HG02970 (cell line): ENCODE measurements at regions not wholly inside any gene's neighbourhood (a gene's known extent, or its start where the extent isn't known, plus 50 kb on each side); places are given as distances from the start of the nearest gene placed in this dataset.

Experiments used
- ATAC-seq: cut with Tn5 transposase; IDR thresholded peaks from one replicate; pipeline ENCODE4 v1.9.1; 2021; ENCODE audit warnings: mild to moderate bottlenecking, moderate library complexity, moderate number of reproducible peaks; ENCODE audit not compliant: unreplicated experiment, low FRiP score

DNA sequence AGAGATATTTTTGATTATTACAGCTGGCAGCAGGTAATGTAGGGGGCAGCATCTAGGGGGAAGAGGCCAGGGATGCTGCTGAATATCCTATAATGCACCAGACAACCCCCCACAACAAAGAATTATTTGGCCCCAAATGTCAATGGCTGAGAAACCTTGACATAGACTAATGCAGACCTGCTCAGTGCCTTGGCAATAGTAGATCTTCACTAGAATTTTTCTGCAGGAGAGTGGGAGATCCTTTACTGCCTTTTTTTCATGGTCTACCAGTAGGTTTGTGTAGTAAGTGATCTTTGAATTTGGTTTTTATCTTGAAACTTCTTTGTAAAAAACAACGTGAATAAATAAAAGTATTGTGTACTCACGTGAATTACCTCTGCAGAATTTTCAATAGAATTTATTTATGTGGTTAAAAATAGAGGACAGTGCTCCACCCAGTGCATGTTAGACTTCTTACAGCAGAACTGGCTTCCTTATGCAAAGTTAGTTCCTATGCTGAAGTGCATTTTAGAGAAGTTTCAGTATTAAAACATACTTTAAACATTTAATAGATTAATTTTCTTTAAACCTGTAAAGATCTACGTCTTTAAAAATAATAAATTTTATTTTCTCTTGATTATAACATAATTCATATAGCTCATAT, 199.6 kb upstream of the HDAC9 start:
- ATAC-seq: no peak

DNA sequence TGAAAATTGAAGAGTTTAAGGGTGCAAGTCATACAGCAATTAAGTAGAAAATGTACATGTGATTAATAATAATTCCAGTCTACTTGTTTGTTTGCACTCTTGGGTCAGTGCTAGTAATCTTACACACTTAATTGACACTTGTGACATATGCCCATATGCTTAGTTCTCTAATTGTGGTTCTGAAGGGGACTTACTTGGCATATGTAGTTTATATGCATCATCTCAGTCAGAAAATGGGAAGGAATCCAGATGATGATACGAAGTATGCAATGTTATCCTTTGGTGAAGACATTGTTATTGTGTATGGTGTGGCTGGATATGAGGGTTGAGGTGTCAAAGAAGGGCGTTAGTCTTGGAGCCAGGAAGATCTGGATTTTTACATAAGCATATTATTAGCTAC, 193.5 kb upstream of the HDAC9 start:
- no peak for ATAC-seq

DNA sequence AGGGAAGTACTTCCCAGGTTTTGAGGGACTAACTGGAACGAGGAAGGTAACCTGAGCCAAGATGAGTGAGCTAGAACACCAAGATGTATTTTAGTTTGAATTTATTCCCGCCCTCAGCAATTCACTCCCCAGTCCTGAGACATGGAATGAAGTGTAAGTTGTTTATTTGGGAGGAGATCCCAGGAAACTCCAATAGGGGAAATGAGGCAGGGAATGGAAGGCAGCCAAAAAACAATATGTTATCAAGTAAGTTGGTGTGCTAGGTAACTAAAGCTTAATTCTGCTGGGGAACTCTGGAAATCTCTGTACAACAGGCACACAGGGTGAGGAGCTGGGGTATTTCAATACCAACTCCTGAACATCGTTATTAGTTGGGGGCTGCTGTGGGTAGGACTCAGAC, 189.7 kb upstream of the HDAC9 start:
- ATAC-seq: no peak

DNA sequence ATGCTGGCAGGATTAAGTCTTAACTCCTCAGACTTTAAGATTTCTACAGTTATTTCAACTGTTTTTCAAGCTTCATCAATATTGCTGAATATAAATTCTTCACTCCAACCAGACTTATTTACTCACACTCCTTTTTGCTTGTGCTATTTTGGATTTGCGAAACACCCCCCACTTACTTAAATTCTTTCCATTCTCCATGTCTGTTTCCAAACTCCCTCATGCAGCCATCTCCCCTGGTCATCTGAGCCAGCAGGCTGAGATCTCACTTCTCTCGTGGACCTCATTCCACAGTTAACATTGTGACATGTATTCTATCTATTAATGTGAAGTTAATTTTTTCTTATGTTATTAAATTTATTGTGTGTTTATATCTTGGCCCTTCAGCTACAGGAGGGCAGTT, 188.9 kb upstream of the HDAC9 start:
- no peak for ATAC-seq

DNA sequence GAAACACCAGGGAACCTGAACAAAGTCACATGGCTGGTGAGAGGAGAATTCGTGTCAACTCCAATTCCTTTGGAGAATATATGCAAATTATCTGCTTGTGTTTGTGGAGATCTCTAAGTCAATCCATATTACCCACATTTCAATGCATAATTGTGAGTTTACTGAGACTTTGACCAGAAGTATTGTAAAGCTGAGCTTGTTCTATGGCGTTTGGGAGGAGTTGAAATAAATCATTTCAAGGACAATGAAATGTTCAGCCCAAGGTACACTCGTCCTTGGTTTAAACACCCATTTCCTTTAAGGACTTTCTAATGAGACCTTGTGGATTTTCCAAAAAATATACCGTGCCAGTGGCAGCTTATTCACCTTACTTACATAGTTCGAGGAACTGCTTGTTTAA, 186.6 kb upstream of the HDAC9 start:
- ATAC-seq: no peak

DNA sequence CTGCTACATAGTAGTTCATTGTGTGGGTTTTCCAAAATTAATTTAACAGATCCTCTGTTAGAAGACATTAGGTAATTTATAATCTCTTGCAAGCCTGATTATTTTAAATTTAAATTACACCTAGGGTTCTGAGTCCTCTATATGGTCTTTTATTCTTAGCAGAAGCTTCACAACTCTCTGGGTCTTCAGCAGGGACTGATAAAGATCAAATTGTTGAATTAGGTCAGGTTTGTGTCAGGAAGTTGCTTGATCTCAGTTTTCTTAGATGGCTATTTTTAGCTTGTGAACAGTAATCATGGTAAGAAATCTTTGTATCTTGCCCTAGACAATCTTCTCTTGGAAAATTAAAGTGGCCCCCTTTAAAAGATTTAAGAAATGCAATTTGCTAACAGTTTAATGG, 183.1 kb upstream of the HDAC9 start:
- no peak for ATAC-seq

DNA sequence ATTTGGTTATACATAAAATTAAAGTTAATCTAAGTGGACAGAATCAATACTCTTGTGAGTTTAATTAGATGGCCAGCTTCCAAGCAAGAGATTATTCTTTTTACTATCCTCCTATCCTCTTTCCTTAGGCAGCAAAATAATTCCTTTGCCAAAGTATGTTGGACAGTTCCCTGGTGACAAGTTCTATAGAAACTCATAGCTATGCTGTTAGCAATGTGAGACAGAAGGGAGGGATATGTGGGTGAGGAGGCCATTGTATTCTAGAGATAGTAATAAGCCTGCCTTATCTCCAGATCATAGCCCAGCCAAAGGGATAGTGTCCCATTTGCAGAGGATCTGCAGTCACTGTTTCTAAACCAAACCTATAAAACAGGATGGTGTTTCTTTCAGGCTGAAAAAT, 181.6 kb upstream of the HDAC9 start:
- ATAC-seq: no peak

DNA sequence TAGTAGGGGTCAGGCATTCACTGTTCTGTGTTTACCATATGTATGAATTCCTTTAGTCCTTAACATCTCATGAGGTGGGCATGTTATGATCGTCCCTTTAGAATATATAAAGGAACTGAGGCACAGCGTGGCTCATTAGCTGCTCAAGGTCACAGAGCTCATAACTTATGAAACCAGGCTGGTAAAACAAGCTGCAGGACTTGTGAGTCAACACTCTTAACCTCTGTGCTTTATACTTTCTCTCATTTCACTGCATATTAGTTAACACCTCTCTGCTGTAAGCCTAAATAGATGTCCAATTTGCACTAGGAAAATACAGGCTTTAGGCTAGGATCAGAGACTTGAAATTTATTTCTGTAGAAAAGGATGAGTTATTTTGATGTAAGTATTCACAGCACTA, 180.3 kb upstream of the HDAC9 start:
- no peak for ATAC-seq

DNA sequence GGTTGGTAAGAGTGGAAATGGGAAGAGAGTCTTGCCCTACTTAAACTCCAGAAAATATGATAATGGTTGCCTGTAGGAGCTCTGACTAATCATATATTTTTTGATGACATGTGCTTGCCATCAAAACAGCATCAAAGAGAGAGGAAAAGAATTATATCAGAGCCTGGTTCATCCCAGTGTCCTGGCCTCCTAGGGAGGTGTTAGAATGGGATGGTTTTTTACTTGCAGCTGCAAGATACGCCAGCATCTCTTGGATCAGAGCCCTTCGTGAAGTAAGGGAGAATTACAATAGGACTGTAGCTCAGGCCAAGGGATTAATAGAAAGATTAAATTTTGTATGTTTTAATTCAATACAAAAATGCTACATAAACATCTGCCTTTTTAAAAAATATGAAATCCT, 177.6 kb upstream of the HDAC9 start:
- ATAC-seq: no peak

DNA sequence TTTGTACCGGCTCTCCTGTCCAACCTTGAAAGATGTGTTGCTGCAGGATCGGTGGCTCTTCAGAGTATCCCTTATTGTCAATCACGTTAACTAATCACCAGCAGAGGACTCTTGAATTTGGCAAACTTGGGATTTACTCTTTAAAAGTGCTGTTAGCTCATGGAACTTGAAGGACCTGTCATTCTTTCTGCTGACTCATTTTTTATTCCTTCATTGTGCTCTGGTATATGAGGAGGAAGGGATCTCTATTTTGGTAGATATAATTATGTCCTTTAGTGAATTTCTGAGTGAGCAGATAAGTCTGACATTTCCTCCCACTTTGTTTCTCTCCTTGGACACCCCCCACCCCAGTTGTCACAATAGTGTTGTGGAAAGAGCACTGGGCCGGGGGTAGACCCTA, 175.1 kb upstream of the HDAC9 start:
- ATAC-seq: no peak

DNA sequence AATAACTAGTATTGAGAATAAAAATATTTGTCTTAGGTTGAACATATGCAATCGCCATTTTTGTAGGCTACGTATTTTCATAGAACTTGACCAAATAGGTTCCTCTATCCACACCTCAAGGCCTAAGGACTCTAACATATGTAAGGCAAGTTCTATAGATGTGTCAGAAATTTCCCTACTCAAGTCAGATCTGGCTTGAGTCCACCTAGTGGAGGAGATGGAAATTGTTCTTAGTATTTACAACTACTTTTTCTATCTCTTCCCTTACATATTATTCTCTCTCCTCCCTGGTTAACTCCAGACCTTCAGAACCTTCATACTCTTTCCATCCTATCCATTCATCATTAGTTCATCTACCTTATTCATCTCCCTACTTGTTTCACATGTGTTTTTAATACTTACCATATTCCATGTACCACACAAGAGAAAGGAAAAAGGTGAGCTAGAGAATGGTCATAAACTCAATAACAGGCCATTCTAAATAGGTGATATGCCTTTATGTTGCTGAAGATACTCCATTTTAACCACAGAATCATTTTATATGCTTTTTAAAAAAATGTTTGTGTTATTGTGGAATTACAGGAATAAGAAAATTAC, 174.5 kb upstream of the HDAC9 start:
- no peak for ATAC-seq

DNA sequence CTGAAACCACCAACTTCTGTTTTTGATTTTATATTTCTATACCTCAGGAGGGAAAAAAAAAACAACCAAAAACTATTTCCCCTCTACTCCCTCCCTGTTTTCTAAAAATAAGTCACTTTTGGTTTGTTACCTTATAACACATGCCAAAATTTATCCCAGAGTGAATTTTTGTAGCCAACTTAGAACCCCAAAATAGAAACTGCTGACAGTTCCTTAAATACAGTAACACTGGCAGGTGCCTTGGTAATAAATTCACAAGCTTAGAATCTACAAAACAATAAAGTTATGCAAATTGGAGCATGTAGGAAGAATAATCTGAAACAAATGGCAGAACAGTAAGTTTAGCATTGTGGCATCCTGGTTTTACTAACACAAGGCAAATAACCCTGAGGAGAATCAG, 165.0 kb upstream of the HDAC9 start:
- ATAC-seq: no peak

DNA sequence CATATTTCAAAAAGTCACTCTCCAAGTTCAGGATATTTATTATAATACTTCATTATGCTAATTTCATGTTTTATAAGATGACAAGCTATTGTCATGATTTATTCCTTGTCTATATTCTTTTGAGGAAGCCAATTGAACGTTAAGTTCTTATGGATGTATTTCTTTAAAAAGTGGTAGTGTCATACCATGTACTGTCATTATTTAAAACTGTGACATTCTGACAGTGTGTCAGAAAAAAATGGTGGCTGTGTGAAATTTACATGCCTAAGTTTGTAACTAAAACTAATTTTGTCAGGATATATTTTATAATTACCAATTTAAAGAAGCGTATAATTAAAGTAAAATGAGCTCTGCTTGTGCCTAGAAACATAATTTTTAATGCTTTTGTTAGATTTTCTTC, 158.9 kb upstream of the HDAC9 start:
- ATAC-seq: no peak

DNA sequence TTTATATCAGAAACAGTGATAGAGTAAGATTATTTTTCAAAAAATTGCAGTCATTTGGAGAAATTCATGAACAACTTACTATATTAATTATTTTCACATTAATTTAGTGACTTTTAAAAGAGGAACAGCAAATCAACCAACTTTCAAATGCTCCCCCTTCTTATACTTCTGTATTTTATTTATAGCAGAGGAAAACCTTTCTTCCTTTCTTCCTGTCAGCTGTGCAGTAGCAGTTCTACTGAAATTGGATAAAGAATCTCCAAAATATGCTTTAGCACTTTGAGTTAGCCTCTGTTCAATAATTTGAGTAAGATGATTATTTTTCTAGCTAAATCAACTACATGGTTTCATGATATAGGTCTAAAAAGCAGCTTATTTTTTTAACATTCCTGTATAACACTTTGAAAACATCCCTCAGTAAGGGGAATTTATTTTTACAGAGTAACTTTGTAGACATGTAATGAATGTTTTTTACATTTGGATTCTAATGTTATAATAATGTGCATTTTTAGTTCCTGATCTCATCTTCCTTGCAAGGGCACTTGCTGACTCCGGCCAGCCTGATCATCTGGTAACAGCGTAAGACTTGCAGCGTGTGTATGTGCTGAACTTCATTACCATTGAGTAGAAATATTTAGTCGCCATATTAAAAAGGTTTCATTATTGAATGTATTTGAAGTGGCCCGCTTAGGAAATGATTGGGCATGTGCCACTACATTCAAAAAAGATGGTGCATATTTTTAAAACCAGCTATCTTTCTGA, 158.3 kb upstream of the HDAC9 start:
- no peak for ATAC-seq

DNA sequence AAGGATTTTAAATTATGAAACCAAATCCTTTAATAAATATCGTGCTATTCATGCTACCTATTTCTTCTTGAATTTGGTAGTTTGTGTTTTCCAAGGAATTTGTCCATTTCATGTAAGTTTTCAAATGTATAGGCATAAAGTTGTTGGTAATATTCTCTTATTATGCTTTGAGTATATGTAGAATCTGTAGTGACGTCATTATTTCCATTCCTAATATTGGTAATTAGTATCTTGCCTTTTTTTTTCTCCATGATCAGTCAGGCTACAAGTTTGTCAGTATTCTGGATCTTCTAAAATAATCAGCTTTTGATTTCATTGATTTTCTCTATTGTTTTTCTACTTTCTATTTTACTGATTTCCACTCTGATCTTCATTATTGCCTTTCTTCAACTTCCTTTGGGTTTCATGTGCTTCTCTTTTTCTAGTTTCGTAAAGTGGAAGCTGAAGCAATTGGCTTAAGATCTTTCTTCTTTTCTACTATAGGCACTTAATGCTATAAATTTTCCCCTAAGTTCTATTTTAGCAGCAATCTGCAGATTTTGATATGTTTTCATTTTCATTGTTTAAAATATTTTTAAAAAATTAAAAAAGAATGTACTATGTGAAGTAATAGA, 156.5 kb upstream of the HDAC9 start:
- no peak for ATAC-seq

DNA sequence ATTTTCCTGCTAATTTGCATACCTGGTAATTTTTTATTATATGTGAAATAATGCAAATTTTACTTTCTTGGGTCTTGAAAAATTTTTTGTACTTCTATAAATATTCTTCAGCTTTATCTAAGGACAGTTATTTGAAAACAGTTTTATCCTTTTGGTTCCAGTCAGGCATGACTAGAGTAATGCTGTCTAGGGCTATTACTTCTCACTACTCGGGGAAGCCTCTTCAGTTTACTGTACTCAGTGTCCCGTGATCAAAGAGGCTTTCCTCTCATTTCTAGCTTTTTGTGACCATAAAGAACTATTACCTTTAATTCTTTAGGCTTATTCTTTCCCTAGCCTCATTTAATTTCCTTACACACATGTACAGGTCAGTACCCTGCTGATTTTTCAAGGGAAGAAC, 153.8 kb upstream of the HDAC9 start:
- no peak for ATAC-seq

DNA sequence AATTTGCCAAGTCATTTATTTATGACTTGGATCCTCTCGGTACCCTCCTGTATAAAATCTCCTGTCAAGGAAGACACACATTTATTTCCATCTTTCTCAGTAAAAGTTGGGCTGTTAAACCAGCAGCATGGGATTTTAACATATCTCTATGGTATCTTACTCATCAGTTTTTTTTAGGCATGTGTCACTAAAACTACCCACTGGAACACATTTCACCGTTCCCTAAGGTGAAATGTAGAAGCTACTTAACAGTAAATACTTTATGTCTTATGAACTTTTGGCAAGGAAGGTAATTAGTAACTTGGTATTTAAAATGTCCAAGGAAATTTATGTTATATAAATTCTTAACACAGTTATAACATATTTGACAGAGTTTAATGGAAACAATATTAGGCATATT, 152.5 kb upstream of the HDAC9 start:
- ATAC-seq: no peak

DNA sequence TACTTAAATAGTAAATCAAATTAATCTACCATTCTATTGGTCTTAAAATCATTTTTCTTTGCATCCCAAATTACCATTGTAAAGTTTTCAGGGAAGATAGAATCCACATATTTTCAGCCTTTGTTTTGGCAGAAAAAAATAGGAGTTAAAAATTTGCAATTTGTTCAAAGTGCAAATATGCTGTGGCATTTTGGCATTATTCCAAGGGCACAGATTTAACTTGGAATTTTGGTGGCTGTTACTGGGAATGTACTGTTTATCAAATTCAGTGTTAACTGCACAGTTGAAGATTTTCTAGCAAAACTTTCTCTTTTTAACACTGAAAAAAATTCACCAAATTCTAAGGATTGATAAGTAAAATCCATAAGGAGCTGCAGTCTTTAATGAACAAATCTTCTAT, 151.0 kb upstream of the HDAC9 start:
- no peak for ATAC-seq

DNA sequence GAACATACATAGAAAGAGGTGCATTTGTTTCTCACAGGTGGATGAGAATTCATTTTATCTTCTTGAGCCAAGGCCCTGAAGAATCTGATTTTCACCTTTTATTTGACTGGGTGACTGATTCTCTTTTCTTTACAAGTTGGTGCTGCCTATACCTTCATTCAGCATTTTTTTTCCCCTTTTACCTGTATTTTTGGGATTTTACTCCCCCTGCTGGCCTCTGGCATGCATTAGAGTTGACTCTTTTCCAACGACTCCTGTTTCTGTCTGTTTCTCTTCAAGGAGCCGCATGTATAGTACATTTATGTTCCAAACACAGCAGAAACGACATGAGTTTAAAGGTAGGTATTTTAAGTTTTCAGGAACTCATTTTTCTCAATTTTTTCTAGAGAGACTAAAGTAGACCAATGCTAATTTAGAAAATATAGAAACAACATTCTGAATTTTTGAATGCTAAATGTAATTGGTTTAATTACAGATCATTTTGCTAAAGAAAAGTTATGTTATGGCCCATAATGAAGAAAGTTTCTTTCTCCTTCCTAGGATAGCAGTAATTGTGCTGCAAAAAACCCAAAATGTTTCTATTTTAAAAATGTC, 149.8 kb upstream of the HDAC9 start:
- ATAC-seq: no peak

DNA sequence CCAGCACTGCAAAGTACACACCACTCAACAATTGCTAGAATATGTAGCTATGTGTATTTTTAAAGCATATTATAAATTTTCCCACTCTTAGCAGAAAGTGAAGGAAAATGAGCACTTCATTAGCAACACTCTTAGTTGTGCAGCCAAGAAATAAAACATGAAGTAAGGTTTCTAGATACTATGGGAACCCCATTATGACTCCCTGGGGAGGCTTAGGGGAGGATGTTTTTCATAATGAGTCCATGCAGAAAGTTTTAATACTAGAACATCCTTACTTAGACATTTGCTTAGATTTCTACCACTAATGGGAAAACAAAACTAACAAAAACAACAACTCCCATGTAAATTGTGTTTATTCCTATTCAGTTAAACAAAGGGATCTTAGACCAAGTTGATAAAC, 148.4 kb upstream of the HDAC9 start:
- no peak for ATAC-seq

DNA sequence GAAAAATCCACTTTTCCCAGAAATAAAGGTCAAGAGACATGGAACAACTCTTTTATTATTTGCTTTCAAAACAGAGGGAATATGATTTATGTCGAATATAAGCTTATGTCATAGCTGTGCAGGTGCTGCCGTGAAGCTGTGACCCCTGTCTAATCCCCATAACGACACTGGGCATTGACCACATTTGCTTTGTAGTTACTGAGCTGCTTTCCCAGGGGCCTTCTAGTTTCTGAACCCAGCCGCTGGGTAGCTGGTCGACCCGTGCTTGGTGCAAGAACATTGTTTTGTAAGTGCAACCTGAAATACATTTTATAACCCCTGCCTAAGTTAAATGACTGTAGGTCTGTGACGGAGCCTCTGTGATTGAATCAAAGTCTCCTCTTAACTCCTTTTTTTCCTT, 144.9 kb upstream of the HDAC9 start:
- no peak for ATAC-seq
